ENCODE measurements at regions not wholly inside any gene's neighbourhood (a gene's known extent, or its start where the extent isn't known, plus 50 kb on each side); places are given as distances from the start of the nearest gene placed in this dataset.

DNA sequence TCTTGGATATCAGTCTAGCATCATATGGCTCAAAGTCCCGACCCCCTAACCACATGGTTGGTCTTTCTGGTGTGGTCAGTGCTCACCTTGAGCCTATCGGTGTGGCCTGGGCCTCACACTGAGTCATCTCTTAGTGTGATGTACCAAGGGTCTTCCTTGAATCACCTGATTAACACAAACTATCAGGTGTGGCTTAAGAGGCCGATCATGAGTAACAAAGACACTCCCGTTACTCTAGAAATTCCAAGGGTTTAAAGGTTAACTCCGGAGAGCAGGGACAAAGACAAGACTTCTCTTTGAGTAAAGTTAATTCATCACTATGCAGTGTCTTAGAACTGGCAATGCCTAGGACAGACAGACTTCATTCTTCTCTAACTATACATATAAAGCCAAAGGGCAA, 52.3 kb upstream of the ARMC3 start:
- no peak for DNase-seq
- no peaks in the 10 kb centered on the region for H3K9me3 ChIP-seq
- H3K4me3 ChIP-seq, result no peak overlapping the region
- H3K36me3 ChIP-seq, result no peaks in the 10 kb centered on the region
- H3K27me3 ChIP-seq, result no peaks in the 10 kb centered on the region; the same call in 1 of the 2 replicates

GRCh38 chr10:22874189-22874854, 53.5 kb upstream of the ARMC3 start:
- Histone ChIP-seq H3K4me3 (no peak overlapping the region), H3K36me3 (no peaks in the 10 kb centered on the region), H3K27me3 (no peaks in the 10 kb centered on the region; the same call in 1 of the 2 replicates), H3K9me3 (no peaks in the 10 kb centered on the region)
- DNase-seq, result no peak

DNA sequence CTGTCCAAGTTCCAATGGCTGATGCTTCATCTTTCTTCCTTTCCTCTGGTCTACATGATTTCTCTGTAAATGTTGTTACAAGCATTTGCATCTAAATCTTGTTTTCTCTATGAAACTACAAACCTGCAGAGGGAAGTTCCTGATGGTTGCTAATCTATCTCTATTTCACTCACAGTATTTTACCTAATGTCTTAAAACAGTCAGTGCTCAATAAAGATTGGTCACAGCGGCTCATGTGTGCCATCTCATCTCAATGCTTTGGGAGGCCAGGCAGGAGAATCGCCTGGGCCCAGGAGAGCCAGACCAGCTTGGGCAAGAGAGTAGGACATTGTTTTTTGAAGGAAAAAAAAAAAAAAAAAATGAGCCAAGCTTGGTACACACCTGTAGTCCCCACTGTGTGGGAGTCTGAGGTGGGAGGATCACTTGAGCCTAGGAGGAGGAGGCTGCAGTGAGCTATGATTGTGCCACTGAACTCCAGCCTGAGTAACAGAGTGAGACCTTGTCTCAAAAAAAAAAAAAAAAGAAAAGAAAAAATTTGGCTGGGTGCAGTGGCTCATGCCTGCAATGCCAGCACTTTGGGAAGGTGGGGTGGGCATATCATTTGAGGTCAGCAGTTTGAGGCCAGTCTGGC, 71.3 kb upstream of the ARMC3 start:
- H3K4me3 ChIP-seq, result no peak overlapping the region
- DNase-seq, result no peak
- no peaks in the 10 kb centered on the region for H3K9me3 ChIP-seq
- H3K36me3 ChIP-seq, result no peaks in the 10 kb centered on the region
- H3K27me3 ChIP-seq, result no peaks in the 10 kb centered on the region

DNA sequence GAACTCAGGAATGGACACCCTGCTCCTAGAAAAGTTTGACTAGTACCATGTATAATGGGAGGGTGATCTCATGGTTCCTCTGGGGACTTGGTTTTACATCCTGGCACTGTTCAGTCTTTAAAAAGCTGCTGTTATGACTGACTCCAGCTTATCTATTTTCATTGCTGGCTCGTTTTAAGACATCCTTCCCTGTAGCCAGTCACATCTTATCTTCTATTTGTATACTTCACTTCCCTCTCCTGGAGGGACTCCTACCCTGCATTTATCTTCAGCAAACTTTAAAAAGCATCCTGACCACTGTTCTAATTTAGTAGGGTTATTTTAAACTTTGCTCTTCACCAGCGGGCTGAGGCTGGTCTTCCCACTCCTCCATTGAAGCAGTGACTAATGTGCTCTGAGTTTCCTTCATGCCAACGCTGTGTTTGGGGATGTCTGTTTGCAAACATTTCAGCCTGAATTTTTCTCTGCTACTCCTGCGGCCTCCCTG, 72.9 kb upstream of the ARMC3 start:
- Histone ChIP-seq H3K9me3 (no peaks in the 10 kb centered on the region), H3K36me3 (no peaks in the 10 kb centered on the region), H3K27me3 (no peaks in the 10 kb centered on the region), H3K4me3 (no peak overlapping the region)
- DNase-seq, result no peak

- Histone ChIP-seq H3K9me3 (no peaks in the 10 kb centered on the region), H3K36me3 (no peaks in the 10 kb centered on the region), H3K4me3 (no peak overlapping the region), H3K27me3 (no peaks in the 10 kb centered on the region)
- no peak for DNase-seq
Observed at GRCh38 chr10:22853906-22854447, 73.9 kb upstream of the ARMC3 start.

GRCh38 chr10:22852712-22853353, 75.0 kb upstream of the ARMC3 start:
- no peaks in the 10 kb centered on the region; the same call in 1 of the 2 replicates for H3K9me3 ChIP-seq
- DNase-seq, result no peak
- no peak overlapping the region for H3K4me3 ChIP-seq
- H3K27me3 ChIP-seq, result no peaks in the 10 kb centered on the region
- H3K36me3 ChIP-seq, result no peaks in the 10 kb centered on the region

- H3K27me3 ChIP-seq, result no peaks in the 10 kb centered on the region
- H3K36me3 ChIP-seq, result no peaks in the 10 kb centered on the region
- DNase-seq, result no peak
- no peak overlapping the region for H3K4me3 ChIP-seq
- H3K9me3 ChIP-seq, result no peaks in the 10 kb centered on the region; the same call in 1 of the 2 replicates
Observed at GRCh38 chr10:22851865-22852239, 76.0 kb upstream of the ARMC3 start.

GRCh38 chr10:22850541-22850940, 77.3 kb upstream of the ARMC3 start:
- DNase-seq, result no peak
- no peaks in the 10 kb centered on the region for H3K27me3 ChIP-seq
- no peaks in the 10 kb centered on the region; the same call in 1 of the 2 replicates for H3K9me3 ChIP-seq
- H3K36me3 ChIP-seq, result no peaks in the 10 kb centered on the region
- H3K4me3 ChIP-seq, result no peak overlapping the region

DNA sequence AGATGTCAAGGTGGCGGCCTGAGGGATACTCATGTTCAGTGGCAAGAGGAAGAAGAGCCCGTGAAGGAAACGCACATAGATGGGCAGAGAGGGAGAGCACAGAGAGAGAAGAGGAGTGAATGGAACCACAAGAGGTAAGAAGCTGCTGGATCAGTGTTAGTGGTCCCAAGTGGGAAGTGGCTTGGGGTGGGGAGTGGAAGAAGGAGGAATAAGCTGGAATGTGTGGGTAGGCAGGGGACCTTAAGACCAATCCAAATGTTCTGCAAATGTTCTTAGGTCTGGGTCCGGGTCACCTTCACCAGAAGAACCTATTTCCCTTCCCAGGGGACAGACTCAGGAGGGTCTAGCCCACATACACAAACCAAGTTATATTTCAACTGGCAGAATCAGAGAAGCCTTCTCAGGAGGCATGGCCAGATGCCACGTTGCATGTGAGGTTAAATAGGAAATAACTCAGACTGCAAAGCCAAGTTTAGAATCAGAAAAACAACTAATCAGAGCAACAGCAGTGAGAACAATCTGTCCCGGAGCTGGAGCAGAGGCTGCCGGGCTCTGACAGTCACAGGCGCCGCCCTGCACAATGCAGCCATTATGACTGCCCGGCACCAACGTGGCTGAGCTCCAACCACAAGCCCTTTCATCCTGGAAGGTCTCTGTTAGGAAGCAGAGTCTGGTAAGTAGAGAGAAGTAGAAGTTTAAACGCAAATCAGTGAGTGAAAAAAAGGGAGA, 78.6 kb upstream of the ARMC3 start:
- DNase-seq, result peak; percentile 50
- no peak overlapping the region for H3K4me3 ChIP-seq
- no peaks in the 10 kb centered on the region for H3K36me3 ChIP-seq
- no peaks in the 10 kb centered on the region for H3K27me3 ChIP-seq
- H3K9me3 ChIP-seq, result no peaks in the 10 kb centered on the region; the same call in 1 of the 2 replicates

DNA sequence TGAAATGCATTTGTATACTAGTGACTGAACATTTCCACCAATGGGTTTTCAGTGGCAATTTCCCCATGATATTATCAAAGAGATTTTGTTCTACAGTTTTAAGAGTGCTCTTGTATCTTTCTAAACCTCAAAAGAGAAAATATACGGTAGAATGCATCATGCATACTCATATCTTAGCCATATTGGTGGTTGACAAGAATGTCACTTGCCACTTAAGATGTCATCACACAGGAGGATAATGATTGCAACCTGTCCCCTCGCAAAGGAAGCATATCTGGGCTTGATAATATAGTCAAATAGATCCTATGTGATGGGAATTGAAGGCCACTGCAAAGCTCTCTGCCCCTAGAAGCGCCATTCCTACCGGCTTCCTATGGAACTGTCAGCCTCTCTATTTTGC, 79.3 kb upstream of the ARMC3 start:
- H3K4me3 ChIP-seq, result no peak overlapping the region
- DNase-seq, result no peak
- no peaks in the 10 kb centered on the region; the same call in 1 of the 2 replicates for H3K9me3 ChIP-seq
- H3K36me3 ChIP-seq, result no peaks in the 10 kb centered on the region
- H3K27me3 ChIP-seq, result no peaks in the 10 kb centered on the region

DNA sequence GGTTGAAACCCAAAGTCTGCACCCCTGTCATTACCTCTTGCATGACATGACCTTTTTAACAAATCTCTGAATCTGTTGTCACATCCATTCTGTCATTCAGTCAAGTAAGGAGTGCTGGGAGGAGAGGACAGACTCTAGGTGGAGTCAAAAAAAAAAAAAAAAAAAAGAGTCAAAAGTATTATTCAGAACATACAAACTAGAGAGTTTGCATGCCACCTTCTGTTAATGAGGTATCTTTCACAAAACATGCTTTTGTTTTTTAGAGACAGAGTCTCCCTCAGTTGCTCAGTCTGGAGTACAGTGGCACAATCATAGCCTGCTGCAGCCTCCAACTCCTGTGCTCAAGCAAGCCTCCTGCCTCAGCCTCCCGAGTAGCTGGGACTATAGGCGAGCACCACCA, 81.6 kb upstream of the ARMC3 start:
- no peaks in the 10 kb centered on the region for H3K36me3 ChIP-seq
- H3K27me3 ChIP-seq, result no peaks in the 10 kb centered on the region
- DNase-seq, result no peak
- H3K4me3 ChIP-seq, result no peak overlapping the region
- H3K9me3 ChIP-seq, result no peaks in the 10 kb centered on the region; the same call in 1 of the 2 replicates

DNA sequence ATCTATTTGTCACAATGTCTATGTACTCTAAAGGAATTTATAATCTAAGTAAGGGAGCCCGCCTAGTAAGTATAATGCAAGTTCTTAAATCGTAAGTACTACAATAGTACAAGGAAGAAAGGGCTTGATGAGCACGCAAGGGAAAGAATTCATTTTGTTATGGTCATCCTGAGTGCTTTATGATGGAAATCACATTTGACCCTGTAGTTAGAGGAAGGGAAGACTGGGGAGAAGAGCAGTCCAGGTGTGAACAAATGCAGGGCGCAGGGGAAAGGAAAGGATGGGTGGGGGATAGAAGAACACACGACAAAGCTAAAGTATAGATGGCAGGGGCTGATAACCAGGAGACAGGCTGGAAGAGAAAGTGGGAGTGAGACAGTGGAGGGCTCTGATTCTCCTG, 88.2 kb upstream of the ARMC3 start:
- DNase-seq, result no peak
- Histone ChIP-seq H3K9me3 (no peaks in the 10 kb centered on the region), H3K4me3 (no peak overlapping the region), H3K36me3 (no peaks in the 10 kb centered on the region), H3K27me3 (no peaks in the 10 kb centered on the region)

DNA sequence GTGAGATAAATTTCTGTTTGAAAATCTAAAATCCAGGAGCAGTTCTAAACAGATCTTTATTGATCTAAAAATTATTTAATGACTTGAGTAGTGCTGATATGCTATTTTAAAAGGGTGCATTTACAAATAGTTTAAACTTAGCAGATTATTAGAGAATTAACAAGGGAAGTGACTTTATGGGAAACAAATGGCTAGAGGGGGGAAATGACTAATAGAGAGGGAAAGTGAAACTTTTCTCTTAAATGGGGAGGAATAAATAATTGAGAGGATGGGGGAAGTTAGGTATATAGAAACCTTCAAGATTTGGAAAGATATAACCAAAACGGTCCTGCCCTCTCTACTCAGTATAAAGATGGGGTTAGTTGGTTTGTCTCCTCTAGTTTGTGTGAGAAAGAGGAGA, 90.1 kb upstream of the ARMC3 start:
- no peak for DNase-seq
- H3K4me3 ChIP-seq, result no peak overlapping the region
- no peaks in the 10 kb centered on the region for H3K27me3 ChIP-seq

DNA sequence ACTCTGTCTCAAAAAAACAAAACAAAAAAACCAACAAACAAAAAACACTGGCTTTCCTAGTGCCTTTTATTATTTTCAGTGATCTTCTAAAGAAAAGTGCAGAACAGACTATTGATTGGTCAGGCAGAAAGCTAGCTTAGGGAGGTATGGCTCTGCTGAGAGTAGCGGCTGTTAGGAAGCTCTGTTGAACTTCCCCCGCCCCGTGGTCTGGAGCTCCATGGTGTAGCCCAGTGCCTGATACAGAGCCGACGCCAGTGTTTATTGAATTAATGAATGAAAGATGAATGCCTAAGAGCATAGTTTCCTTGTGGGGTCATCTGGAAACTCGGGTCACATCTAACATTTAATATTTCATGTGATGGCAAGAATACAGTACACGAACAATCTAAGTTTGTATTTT, 90.5 kb upstream of the ARMC3 start:
- no peaks in the 10 kb centered on the region for H3K9me3 ChIP-seq

More for the DNA sequence above, 90.1 kb upstream of the ARMC3 start:
- Histone ChIP-seq H3K36me3 (no peaks in the 10 kb centered on the region), H3K9me3 (no peaks in the 10 kb centered on the region)

DNA sequence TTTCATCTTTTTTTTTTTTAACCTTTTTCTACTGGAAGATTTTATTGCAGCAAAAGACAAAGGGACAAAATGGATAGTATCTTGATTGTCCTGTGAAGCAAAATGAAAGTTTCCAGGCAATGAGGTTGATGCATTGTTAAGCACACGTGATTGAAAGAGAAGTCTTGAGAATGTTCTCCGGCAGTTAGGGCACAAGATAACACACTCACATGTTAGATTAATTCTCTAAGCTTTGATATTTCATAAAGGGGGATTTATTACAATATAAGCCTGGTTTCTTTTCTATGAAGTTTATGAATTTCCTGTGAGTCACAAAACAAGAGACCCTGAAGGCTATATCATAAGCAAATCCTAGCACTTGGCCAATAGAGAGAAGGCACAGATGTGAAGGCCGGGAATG, 93.4 kb upstream of the ARMC3 start:
- no peaks in the 10 kb centered on the region for H3K9me3 ChIP-seq
- no peaks in the 10 kb centered on the region for H3K27me3 ChIP-seq
- no peak for DNase-seq
- no peaks in the 10 kb centered on the region for H3K36me3 ChIP-seq
- no peak overlapping the region for H3K4me3 ChIP-seq

More for the DNA sequence above, 90.5 kb upstream of the ARMC3 start:
- Histone ChIP-seq H3K27me3 (no peaks in the 10 kb centered on the region), H3K36me3 (no peaks in the 10 kb centered on the region), H3K4me3 (no peak overlapping the region)
- no peak for DNase-seq

GRCh38 chr10:22833781-22834180, 94.1 kb upstream of the ARMC3 start:
- no peak for DNase-seq
- Histone ChIP-seq H3K27me3 (no peaks in the 10 kb centered on the region), H3K36me3 (no peaks in the 10 kb centered on the region), H3K4me3 (no peak overlapping the region), H3K9me3 (no peaks in the 10 kb centered on the region)

- H3K36me3 ChIP-seq, result no peaks in the 10 kb centered on the region
- no peak overlapping the region for H3K4me3 ChIP-seq
- no peaks in the 10 kb centered on the region for H3K9me3 ChIP-seq
- DNase-seq, result no peak
- H3K27me3 ChIP-seq, result no peaks in the 10 kb centered on the region
Observed at GRCh38 chr10:22833353-22833752, 94.5 kb upstream of the ARMC3 start.

Measured in MG63 (cell line).